OCI-LY1 (cell line): ENCODE measurements at regions not wholly inside any gene's neighbourhood (a gene's known extent, or its start where the extent isn't known, plus 50 kb on each side); places are given as distances from the start of the nearest gene placed in this dataset.

Source experiments
- H2AFZ ChIP-seq: fragments of 200-600 bp; sonication (generic), shearing (Covaris generic); 2 replicates; pipeline ENCODE4 v1.6.0; 2014; ENCODE audit warnings: antibody characterized with exemption, mild to moderate bottlenecking, low read length
- H3F3A ChIP-seq: fragments of 200-600 bp; sonication (generic), shearing (Covaris generic); 2 replicates; pipeline ENCODE4 v1.6.0; 2014; ENCODE audit warnings: mild to moderate bottlenecking, antibody characterized with exemption, low read length, moderate library complexity; ENCODE audit not compliant: insufficient read depth
- H3K27ac ChIP-seq: fragments of 200-600 bp; sonication (generic); 2 replicates; pipeline ENCODE4 v1.5.1; 2014; ENCODE audit warnings: low read length, mixed run types, mild to moderate bottlenecking, low read depth; ENCODE audit not compliant: poor library complexity, severe bottlenecking
- H3K27me3 ChIP-seq: fragments of 200-600 bp; sonication (generic); 2 replicates; pipeline ENCODE4 v1.6.0; 2014; ENCODE audit warnings: antibody characterized with exemption, mild to moderate bottlenecking, low read length, moderate library complexity; ENCODE audit not compliant: insufficient read depth
- H3K36me3 ChIP-seq: fragments of 200-600 bp; sonication (generic); 2 replicates; pipeline ENCODE4 v1.6.1; 2014; ENCODE audit warnings: mild to moderate bottlenecking, antibody characterized with exemption, low read length, moderate library complexity, mixed read lengths; ENCODE audit not compliant: insufficient read depth
- H3K4me1 ChIP-seq: fragments of 200-600 bp; sonication (generic); 2 replicates; pipeline ENCODE4 v1.5.1; 2014; ENCODE audit warnings: mild to moderate bottlenecking, low read length, moderate library complexity; ENCODE audit not compliant: insufficient read depth, severe bottlenecking
- H3K4me2 ChIP-seq: fragments of 200-600 bp; sonication (generic), shearing (Covaris generic); 2 replicates; pipeline ENCODE4 v1.6.1; 2014; ENCODE audit warnings: low read length
- H3K4me3 ChIP-seq: fragments of 200-600 bp; sonication (generic); 2 replicates; pipeline ENCODE4 v1.5.1; 2014; ENCODE audit warnings: low read length, low read depth, mild to moderate bottlenecking, mixed read lengths; ENCODE audit not compliant: poor library complexity, severe bottlenecking
- H3K79me2 ChIP-seq: fragments of 200-600 bp; shearing (Covaris generic); 2 replicates; pipeline ENCODE4 v1.6.1; 2016; ENCODE audit warnings: mixed run types, low read length, mixed read lengths; ENCODE audit not compliant: insufficient read depth
- H3K9ac ChIP-seq: fragments of 200-600 bp; sonication (generic), shearing (Covaris generic); 2 replicates; pipeline ENCODE4 v1.6.1; 2014; ENCODE audit warnings: mild to moderate bottlenecking, low read length, mixed read lengths
- H3K9me2 ChIP-seq: fragments of 200-600 bp; sonication (generic), shearing (Covaris generic); 2 replicates; pipeline ENCODE4 v1.6.1; 2014; ENCODE audit warnings: low read depth, mild to moderate bottlenecking, low read length, mixed read lengths
- H3K9me3 ChIP-seq: fragments of 200-600 bp; shearing (Covaris generic); 2 replicates; pipeline ENCODE4 v1.6.1; 2014; ENCODE audit warnings: low read length, mixed read lengths
- H4K20me1 ChIP-seq: fragments of 200-600 bp; sonication (generic), shearing (Covaris generic); 2 replicates; pipeline ENCODE4 v1.6.0; 2016; ENCODE audit warnings: mild to moderate bottlenecking, low read length; ENCODE audit not compliant: insufficient read depth
- EZH2 ChIP-seq: fragments of 200-600 bp; sonication (generic), shearing (Covaris generic); IDR thresholded peaks from 2 replicates; pipeline ENCODE4 v1.8.0; 2017; ENCODE audit warnings: borderline replicate concordance, mixed run types, mild to moderate bottlenecking, antibody characterized with exemption, low read length, moderate library complexity, mixed read lengths
- TF ChIP-seq, protein P1 (sequence below): fragments of 200-600 bp; sonication (generic), shearing (Covaris generic); IDR thresholded peaks from 2 replicates; pipeline ENCODE4 v1.5.1; 2017; ENCODE audit warnings: mild to moderate bottlenecking, antibody characterized with exemption, low read length, moderate library complexity, mixed read lengths

DNA sequence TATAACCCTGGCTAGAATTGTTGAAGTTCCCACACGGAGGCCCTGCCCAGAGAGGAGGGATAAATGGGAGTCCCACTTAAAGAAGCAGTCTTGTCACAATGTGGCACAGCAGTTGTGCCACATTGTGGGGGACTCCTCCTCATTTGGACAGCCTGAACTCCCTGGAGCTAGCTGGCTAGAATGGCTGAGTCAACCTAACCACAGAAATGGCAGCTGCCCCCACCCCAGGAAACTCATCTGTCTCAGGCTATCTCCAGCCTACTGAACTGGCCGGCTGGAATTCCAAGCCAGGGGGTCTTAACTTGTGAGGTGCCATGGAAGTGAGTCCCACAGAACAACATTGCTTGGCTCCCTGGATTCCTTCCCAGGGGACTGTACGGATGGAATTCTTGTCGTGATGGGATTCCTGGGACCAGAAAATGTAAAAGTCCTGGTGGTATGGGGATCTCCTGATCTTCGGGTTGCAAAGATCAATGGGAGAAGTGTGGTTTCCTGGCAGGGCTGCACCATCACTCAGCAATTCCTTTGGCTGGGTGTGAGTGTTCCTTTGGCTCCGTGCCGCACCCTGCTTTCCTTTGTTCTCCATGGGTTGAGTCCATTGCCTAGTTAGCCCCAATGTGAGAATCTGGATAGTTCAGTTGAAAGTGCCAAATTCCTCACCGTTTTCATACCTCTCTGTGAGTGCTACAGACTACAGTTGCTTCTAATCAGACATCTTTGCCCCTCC lies 791.2 kb upstream of the FAT3 start:
- H3K4me1 ChIP-seq: no peaks in the 10 kb centered on the region
- H3K27me3 ChIP-seq: no peaks in the 10 kb centered on the region
- H3K4me3 ChIP-seq: no peak overlapping the region
- H2AFZ ChIP-seq: no peak overlapping the region
- H3K36me3 ChIP-seq: no peaks in the 10 kb centered on the region
- H3K9me3 ChIP-seq: no peaks in the 10 kb centered on the region
- no peak overlapping the region for H3K9ac ChIP-seq
- H3K4me2 ChIP-seq: no peak overlapping the region
- TF ChIP-seq, protein P1, sequence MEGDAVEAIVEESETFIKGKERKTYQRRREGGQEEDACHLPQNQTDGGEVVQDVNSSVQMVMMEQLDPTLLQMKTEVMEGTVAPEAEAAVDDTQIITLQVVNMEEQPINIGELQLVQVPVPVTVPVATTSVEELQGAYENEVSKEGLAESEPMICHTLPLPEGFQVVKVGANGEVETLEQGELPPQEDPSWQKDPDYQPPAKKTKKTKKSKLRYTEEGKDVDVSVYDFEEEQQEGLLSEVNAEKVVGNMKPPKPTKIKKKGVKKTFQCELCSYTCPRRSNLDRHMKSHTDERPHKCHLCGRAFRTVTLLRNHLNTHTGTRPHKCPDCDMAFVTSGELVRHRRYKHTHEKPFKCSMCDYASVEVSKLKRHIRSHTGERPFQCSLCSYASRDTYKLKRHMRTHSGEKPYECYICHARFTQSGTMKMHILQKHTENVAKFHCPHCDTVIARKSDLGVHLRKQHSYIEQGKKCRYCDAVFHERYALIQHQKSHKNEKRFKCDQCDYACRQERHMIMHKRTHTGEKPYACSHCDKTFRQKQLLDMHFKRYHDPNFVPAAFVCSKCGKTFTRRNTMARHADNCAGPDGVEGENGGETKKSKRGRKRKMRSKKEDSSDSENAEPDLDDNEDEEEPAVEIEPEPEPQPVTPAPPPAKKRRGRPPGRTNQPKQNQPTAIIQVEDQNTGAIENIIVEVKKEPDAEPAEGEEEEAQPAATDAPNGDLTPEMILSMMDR: no peak
- no peak for TF ChIP-seq EZH2
- H3K9me2 ChIP-seq: no peaks in the 10 kb centered on the region
- H4K20me1 ChIP-seq: no peaks in the 10 kb centered on the region
- no peaks in the 10 kb centered on the region for H3F3A ChIP-seq
- no peaks in the 10 kb centered on the region for H3K79me2 ChIP-seq
- no peak overlapping the region for H3K27ac ChIP-seq

DNA sequence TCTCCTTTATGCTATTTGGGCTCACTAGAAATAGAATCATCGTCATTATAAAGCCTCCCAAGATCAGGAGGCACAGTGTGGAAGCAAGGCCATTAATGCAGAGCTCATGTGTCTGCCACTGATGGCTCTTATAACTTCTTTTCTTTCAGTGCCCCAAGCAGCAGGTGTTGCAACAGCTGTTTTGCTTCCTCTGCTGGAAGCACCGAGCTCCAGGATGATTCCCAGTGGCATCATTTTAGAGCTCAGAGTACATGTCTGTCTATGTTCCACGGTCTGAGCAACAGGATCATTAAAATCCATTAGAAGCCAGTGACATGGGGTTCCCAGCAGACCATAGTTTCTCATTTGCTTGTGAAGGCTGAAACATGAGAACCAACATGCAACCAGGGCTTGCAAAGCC lies 803.0 kb upstream of the FAT3 start:
- no peaks in the 10 kb centered on the region for H3K79me2 ChIP-seq
- H3K4me3 ChIP-seq: no peak overlapping the region
- no peaks in the 10 kb centered on the region for H3F3A ChIP-seq
- no peaks in the 10 kb centered on the region for H3K9me2 ChIP-seq
- no peak overlapping the region for H3K9ac ChIP-seq
- no peak overlapping the region for H3K27ac ChIP-seq
- H3K4me2 ChIP-seq: no peak overlapping the region
- no peaks in the 10 kb centered on the region for H4K20me1 ChIP-seq
- H3K9me3 ChIP-seq: no peaks in the 10 kb centered on the region
- no peaks in the 10 kb centered on the region for H3K27me3 ChIP-seq
- TF ChIP-seq EZH2: no peak
- TF ChIP-seq, protein P1: no peak
- H2AFZ ChIP-seq: no peak overlapping the region
- H3K36me3 ChIP-seq: no peaks in the 10 kb centered on the region
- no peaks in the 10 kb centered on the region for H3K4me1 ChIP-seq

DNA sequence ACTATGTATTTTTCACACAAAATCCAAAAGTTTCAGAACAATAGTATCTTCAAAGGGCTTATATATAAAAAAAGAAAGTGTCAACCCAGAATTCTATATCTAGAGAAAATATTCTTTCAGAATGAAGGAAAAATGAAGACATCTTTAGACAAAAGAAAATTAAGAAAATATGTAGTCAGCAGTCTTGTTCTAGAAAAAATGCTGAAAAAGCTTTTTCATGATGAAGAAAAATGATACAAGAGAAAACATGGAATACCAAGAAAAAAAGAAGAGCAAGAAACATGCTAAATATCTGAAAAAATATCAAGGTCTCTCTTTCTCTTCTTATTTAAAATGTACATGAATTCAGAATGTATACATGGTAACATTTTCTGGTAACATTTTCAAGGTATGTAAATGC lies 816.8 kb upstream of the FAT3 start:
- Histone ChIP-seq H3K36me3 (no peaks in the 10 kb centered on the region), H3K4me2 (no peak overlapping the region), H3K4me1 (no peaks in the 10 kb centered on the region), H3K79me2 (no peaks in the 10 kb centered on the region), H3K4me3 (no peak overlapping the region), H3K9me3 (no peaks in the 10 kb centered on the region), H3K27ac (no peak overlapping the region), H3K9ac (no peak overlapping the region), H2AFZ (no peak overlapping the region), H3F3A (no peaks in the 10 kb centered on the region), H3K9me2 (no peaks in the 10 kb centered on the region), H4K20me1 (no peaks in the 10 kb centered on the region), H3K27me3 (no peaks in the 10 kb centered on the region)
- no peak for TF ChIP-seq EZH2
- TF ChIP-seq, protein P1: no peak
